Neural crest cell (in vitro differentiated cells): ENCODE measurements at regions not wholly inside any gene's neighbourhood (a gene's known extent, or its start where the extent isn't known, plus 50 kb on each side); places are given as distances from the start of the nearest gene placed in this dataset.
"Not testable (repeated sequence)": the region's sequence is repeated elsewhere in the genome, so short reads cannot be mapped to it uniquely, and the experiment has no call there.

Experiments
- DNase-seq: peaks from one replicate; pipeline ENCODE4 v3.0.0; 2021; ENCODE audit warnings: low read depth, mixed read lengths, low spot score
- H3K27ac Mint-ChIP-seq: one replicate; pipeline ENCODE4 v1.8.0; 2021; ENCODE audit warnings: mild to moderate bottlenecking, mixed read lengths; ENCODE audit not compliant: unreplicated experiment
- H3K27me3 Mint-ChIP-seq: 2 replicates; pipeline ENCODE4 v1.8.0; 2021; ENCODE audit warnings: low read depth, mild to moderate bottlenecking, mixed read lengths
- H3K36me3 Mint-ChIP-seq: 2 replicates; pipeline ENCODE4 v1.8.0; 2021; ENCODE audit warnings: low read depth, mild to moderate bottlenecking, mixed read lengths
- H3K4me1 Mint-ChIP-seq: 2 replicates; pipeline ENCODE4 v1.8.0; 2021; ENCODE audit warnings: mixed read lengths
- H3K4me3 Mint-ChIP-seq: one replicate; pipeline ENCODE4 v1.8.0; 2021; ENCODE audit warnings: mild to moderate bottlenecking, mixed read lengths
- H3K9me3 Mint-ChIP-seq: 2 replicates; pipeline ENCODE4 v1.8.0; 2021; ENCODE audit warnings: mixed read lengths
- TF ChIP-seq, protein P1 (sequence below): fragments of 200-600 bp; sonication (generic); conservative IDR thresholded peaks from 2 replicates; pipeline ENCODE4 v1.5.0; 2021; ENCODE audit warnings: antibody characterized with exemption, mild to moderate bottlenecking

GRCh38 chr9:75798505-75798904 is 92.0 kb upstream of the PCSK5 start:
- TF ChIP-seq, protein P1, sequence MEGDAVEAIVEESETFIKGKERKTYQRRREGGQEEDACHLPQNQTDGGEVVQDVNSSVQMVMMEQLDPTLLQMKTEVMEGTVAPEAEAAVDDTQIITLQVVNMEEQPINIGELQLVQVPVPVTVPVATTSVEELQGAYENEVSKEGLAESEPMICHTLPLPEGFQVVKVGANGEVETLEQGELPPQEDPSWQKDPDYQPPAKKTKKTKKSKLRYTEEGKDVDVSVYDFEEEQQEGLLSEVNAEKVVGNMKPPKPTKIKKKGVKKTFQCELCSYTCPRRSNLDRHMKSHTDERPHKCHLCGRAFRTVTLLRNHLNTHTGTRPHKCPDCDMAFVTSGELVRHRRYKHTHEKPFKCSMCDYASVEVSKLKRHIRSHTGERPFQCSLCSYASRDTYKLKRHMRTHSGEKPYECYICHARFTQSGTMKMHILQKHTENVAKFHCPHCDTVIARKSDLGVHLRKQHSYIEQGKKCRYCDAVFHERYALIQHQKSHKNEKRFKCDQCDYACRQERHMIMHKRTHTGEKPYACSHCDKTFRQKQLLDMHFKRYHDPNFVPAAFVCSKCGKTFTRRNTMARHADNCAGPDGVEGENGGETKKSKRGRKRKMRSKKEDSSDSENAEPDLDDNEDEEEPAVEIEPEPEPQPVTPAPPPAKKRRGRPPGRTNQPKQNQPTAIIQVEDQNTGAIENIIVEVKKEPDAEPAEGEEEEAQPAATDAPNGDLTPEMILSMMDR: no peak
- H3K4me3 Mint-ChIP-seq: no peak overlapping the region
- H3K4me1 Mint-ChIP-seq: no peaks in the 10 kb centered on the region
- DNase-seq: no peak
- H3K27ac Mint-ChIP-seq: no peak overlapping the region
- H3K9me3 Mint-ChIP-seq: peaks cover 3% of the 10 kb centered on the region
- H3K27me3 Mint-ChIP-seq: no peaks in the 10 kb centered on the region
- H3K36me3 Mint-ChIP-seq: no peaks in the 10 kb centered on the region

DNA sequence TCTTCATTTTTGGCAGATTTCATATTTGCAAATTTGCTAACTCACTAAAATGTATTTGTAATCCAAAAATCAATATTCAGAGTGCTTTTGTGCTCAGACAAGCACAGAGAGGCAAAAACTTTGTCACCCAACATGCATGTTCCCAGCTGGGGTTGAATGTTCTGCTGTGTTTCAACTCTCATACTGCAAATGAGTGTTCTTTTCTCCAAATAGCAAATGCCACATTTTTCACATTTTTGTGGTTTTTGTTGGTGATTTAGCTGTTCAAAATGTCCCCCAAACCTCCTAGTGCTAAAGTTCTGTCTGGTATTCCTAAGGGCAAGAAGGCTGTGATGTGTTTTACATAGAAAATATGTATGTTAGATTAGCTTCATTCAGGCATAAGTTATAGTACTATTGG is 87.3 kb upstream of the PCSK5 start:
- TF ChIP-seq, protein P1: no peak
- no peaks in the 10 kb centered on the region for H3K4me1 Mint-ChIP-seq
- DNase-seq: no peak
- H3K9me3 Mint-ChIP-seq: no peaks in the 10 kb centered on the region
- H3K4me3 Mint-ChIP-seq: no peak overlapping the region
- H3K27ac Mint-ChIP-seq: no peak overlapping the region
- H3K27me3 Mint-ChIP-seq: no peaks in the 10 kb centered on the region
- H3K36me3 Mint-ChIP-seq: no peaks in the 10 kb centered on the region

GRCh38 chr9:75810063-75810462 is 80.4 kb upstream of the PCSK5 start:
- Mint-ChIP-seq H3K27ac (no peak overlapping the region), H3K36me3 (peaks cover 5% of the 10 kb centered on the region), H3K4me1 (no peaks in the 10 kb centered on the region), H3K4me3 (no peak overlapping the region), H3K27me3 (no peaks in the 10 kb centered on the region), H3K9me3 (peaks cover 8% of the 10 kb centered on the region)
- DNase-seq: no peak
- TF ChIP-seq, protein P1: no peak

DNA sequence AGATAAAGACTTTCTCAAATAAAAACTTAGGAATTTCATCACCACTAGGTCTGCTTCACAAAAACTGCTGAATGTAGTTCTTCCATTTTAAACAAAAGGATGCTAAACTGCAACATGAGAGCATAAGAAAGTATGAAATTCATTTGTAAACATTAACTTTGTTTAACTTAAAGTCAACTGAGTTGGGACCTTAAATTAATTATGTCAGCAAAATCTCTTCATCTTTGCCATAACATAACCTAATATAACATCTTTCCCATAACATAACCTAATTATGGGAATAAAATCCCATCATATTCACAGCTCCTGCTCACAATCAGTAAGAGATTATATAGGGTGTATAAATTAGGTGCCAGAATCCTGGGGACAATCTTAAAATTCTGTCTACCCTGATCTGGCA is 78.8 kb upstream of the PCSK5 start:
- Mint-ChIP-seq H3K4me3 (no peak overlapping the region), H3K4me1 (no peaks in the 10 kb centered on the region), H3K9me3 (peaks cover 8% of the 10 kb centered on the region), H3K36me3 (peaks cover 5% of the 10 kb centered on the region), H3K27ac (no peak overlapping the region), H3K27me3 (no peaks in the 10 kb centered on the region)
- no peak for DNase-seq
- TF ChIP-seq, protein P1: no peak

DNA sequence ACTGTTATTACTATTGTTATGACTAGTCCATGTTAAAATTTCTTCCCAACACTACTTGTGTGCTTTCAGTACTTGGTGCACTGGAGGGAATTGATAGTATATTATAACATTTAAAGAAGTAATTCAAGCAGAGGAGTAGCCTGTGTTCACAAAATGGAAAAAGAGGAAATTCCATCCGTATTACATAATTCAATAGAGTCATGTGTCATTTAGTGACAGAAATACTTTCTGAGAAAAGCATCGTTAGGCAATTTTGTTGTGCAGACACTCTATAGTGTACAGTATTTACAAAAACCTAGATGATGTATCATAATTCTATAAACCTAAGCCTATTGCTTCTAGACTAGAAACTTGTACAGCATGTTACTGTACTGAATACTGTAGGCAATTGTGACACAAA is 78.3 kb upstream of the PCSK5 start:
- Mint-ChIP-seq H3K27ac (no peak overlapping the region), H3K9me3 (peaks cover 8% of the 10 kb centered on the region), H3K4me3 (no peak overlapping the region), H3K27me3 (no peaks in the 10 kb centered on the region), H3K36me3 (peaks cover 5% of the 10 kb centered on the region), H3K4me1 (no peaks in the 10 kb centered on the region)
- TF ChIP-seq, protein P1: no peak
- DNase-seq: no peak

DNA sequence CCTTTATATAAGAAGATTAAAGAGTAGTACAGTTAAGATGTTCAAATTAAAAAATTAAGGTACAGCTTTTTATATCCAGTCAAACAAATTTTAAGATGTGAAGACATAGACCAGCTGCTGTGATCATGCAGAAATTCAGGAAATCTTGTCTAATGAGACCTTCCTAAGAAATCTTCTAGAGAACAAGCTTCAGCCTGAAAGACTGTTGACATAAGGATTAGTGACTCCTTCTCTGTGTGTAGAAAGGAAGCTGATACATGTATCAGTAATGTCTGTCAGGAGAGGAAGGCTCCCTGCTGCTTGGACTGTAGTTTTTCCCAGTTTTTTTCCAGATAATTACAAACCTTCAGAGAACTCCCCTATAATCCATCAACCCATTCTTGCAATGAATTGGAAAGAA is 75.8 kb upstream of the PCSK5 start:
- Mint-ChIP-seq H3K36me3 (peaks cover 5% of the 10 kb centered on the region), H3K27me3 (no peaks in the 10 kb centered on the region), H3K27ac (no peak overlapping the region), H3K9me3 (peaks cover 11% of the 10 kb centered on the region), H3K4me1 (no peaks in the 10 kb centered on the region), H3K4me3 (no peak overlapping the region)
- TF ChIP-seq, protein P1: no peak
- DNase-seq: no peak

DNA sequence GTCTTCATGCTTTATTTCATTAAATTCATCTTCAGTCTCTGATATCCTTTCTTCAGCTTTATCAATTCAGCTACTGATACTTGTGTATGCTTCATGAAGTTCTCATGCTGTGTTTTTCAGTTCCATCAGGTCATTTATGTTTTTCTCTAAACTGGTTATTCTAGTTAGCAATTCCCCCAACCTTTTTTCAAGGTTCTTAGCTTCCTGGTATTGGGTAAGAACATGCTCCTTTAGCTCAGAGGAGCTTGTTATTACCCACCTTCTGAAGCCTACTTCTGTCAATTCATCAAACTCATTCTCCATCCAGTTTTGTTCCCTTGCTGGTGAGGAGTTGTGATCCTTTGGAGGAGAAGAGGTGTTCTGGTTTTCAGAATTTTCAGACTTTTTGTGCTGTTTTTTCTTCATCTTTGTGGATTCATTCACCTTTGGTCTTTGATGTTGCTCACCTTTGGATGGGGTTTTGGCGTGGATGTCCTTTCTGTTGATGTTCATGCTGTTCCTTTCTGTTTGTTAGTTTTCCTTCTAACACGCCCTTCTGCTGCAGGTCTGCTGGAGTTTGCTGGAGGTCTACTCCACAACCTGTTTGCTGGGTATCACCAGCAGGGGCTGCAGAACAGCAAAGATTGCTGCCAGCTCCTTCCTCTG is 69.9 kb upstream of the PCSK5 start:
- not testable (repeated sequence) for H3K4me1 Mint-ChIP-seq, H3K9me3 Mint-ChIP-seq, H3K4me3 Mint-ChIP-seq, H3K27me3 Mint-ChIP-seq, DNase-seq, H3K27ac Mint-ChIP-seq, H3K36me3 Mint-ChIP-seq
